IPS DF 6.9 (cell line): ENCODE measurements at regions not wholly inside any gene's neighbourhood (a gene's known extent, or its start where the extent isn't known, plus 50 kb on each side); places are given as distances from the start of the nearest gene placed in this dataset.

Experiments used
- DNase-seq: peaks from one replicate; pipeline ENCODE4 v3.0.0-alpha.2; 2013; ENCODE audit warnings: low read depth, low spot score
- H3K27ac ChIP-seq: one replicate; pipeline ENCODE4 v1.5.1; 2013; ENCODE audit warnings: low read length, control low read depth
- H3K27me3 ChIP-seq: 2 replicates; pipeline ENCODE4 v1.6.1; 2013; ENCODE audit warnings: mild to moderate bottlenecking, low read length; ENCODE audit not compliant: control insufficient read depth, insufficient read depth
- H3K36me3 ChIP-seq: 2 replicates; pipeline ENCODE4 v1.6.1; 2013; ENCODE audit warnings: low read length; ENCODE audit not compliant: control insufficient read depth, insufficient read depth
- H3K4me1 ChIP-seq: 2 replicates; pipeline ENCODE4 v1.6.1; 2013; ENCODE audit warnings: low read length; ENCODE audit not compliant: control insufficient read depth, insufficient read depth
- H3K4me3 ChIP-seq: 2 replicates; pipeline ENCODE4 v1.5.1; 2013; ENCODE audit warnings: mild to moderate bottlenecking, low read length
- H3K9me3 ChIP-seq: 2 replicates; pipeline ENCODE4 v1.6.1; 2013; ENCODE audit warnings: low read length, inconsistent platforms; ENCODE audit not compliant: control insufficient read depth, insufficient read depth
- WGBS: extraction: QIAGEN DNeasy Blood & Tissue Kit; methylation state at CpG from one replicate; pipeline ENCODE4 v1.1.7; 2013; ENCODE audit warnings: mixed read lengths, missing lambda C conversion rate; ENCODE audit not compliant: insufficient read length, insufficient coverage; 5-methylcytosine and 5-hydroxymethylcytosine counted together

DNA sequence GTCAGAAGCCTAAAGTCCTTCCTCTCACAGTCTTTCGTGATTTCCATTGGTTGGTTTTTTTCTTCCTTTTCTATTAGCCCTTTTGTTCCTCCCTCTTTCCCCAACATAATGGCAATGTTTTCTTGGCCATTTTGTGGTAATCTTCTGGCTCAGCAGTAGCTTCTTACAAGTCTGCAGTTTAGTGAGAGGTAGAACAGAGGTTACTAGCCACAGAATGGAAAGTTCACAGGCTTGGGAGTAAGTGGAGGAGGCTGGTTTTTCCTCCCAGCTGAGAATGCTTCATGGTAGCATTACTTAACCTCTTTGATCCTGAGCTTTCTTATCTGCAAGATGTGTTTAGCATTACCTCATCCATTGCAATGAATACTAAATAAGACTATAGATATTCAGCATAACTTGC, 346.9 kb downstream of the NFIB start:
- Histone ChIP-seq H3K27me3 (no peaks in the 10 kb centered on the region), H3K9me3 (no peaks in the 10 kb centered on the region), H3K27ac (no peak overlapping the region), H3K4me1 (no peaks in the 10 kb centered on the region), H3K4me3 (no peak overlapping the region), H3K36me3 (no peaks in the 10 kb centered on the region)
- DNase-seq = no peak
- WGBS = no CpG with 5 or more reads among the region's 1 CpG

DNA sequence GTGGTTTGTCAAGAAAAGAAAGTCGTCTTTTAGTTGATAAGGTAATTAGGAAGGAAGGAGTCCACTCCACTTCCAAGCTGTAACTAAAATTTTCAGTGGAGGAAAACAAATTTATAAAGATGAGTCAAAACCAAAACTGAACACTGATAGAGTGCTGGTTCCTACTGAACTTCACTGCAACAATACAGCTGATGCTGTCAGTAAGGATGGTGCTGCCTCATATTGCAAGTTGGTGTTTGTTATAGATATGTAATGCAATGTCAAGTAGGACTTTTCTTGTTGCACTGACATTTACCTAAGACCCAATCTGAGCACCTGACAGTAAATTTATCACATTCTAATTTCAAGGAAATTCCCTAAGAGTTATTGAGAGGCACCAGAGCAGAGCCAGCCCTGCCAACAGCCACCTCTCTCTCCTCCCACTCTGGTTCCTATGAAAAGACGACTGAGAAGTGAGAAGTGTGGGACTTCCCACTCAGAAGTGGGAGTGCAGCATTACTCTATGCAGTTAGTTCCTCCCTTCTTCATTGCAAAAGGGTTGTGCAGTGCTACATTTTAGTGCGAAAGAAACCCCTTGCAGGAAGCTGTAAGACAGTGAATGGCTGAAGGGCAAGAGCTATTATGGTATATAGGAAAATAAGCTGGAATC, 350.8 kb downstream of the NFIB start:
- WGBS = 100% methylated on average over 1 of the region's 3 CpGs
- Histone ChIP-seq H3K36me3 (no peaks in the 10 kb centered on the region), H3K27me3 (no peaks in the 10 kb centered on the region), H3K9me3 (no peaks in the 10 kb centered on the region), H3K4me1 (no peaks in the 10 kb centered on the region), H3K27ac (no peak overlapping the region), H3K4me3 (no peak overlapping the region)
- no peak for DNase-seq

DNA sequence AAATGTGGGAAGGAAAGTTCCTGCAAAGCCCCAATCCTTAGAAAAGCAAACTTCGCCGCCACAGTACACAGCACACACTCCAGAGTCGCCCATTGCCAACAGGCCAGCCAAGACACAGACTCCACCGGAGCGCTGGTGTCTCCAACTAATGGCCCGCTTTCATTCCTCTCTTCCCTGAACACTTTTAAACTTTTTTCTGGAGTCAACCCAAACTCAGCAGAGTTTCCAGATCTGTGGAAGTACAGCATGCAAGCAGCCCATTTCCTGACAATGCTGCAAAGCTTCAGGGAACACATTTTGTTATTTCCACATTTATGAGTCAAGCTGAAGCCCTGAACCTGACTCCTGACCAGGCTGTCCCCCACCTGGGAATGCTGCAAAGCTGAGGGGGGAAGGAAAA, 351.9 kb downstream of the NFIB start:
- H3K27me3 ChIP-seq = no peaks in the 10 kb centered on the region
- no peaks in the 10 kb centered on the region for H3K36me3 ChIP-seq
- H3K4me1 ChIP-seq = peaks cover under 1% of the 10 kb centered on the region; the same call in 1 of the 2 replicates
- WGBS = no CpG with 5 or more reads among the region's 6 CpGs
- no peak overlapping the region for H3K4me3 ChIP-seq
- no peak overlapping the region for H3K27ac ChIP-seq
- H3K9me3 ChIP-seq = no peaks in the 10 kb centered on the region
- no peak for DNase-seq

DNA sequence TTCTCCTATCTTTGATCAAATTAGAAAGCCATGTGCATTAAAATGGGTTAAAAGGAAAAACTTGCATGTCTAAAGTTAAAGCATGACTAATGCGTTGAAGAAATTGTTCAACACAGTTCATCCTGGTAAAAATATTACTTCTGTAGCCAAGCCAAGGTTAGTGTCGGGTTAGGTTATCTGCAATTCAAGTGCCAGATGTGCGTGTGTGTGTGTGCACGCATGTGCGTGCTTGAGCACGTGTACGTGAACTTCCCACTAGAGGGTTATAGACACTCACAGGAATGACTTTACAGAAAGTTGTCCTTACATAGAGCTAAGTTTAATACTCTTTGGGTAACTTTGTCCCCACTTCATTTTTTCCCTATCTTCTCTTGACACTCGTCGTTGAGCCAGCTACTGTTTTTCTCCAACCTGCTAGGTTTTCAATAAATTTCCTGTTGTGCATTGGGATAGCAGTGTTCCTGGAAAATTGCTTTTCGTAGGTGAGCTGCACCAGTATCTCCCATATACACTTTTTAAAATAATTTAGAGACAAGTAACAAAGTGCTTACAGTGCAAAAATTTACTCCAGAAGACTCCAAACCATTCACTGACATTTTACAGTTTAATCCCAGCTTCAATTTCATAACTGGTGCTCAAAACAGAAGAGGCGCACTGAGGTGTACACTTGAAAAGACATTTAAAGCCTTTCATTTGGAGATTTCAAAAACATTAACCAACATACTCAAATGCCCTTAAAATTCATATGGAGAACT, 353.8 kb downstream of the NFIB start:
- no peaks in the 10 kb centered on the region for H3K27me3 ChIP-seq
- no peak overlapping the region for H3K27ac ChIP-seq
- no peak overlapping the region for H3K4me3 ChIP-seq
- no CpG with 5 or more reads among the region's 11 CpGs for WGBS
- H3K36me3 ChIP-seq = no peaks in the 10 kb centered on the region
- peaks cover 2% of the 10 kb centered on the region; the same call in 1 of the 2 replicates for H3K4me1 ChIP-seq
- DNase-seq = no peak
- H3K9me3 ChIP-seq = no peaks in the 10 kb centered on the region

DNA sequence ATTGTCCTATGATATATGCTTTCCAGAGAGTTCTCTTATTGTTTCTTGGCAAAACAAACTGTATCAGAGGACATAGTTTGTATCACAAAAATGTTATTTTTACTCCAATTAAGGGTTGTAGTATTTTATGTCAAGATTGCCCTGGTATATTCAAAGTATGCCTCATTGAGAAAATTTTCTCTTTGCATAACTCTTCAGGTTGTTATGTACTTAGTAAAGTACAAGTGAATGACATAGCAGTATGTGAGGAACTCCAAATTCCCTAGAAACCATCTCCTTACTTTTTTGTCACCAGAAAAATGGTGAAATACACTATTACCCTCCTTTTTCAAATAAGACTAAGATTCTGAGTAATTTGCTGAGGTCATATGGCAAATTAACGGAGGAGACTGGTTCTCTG, 355.3 kb downstream of the NFIB start:
- DNase-seq = no peak
- H3K9me3 ChIP-seq = no peaks in the 10 kb centered on the region
- H3K4me3 ChIP-seq = no peak overlapping the region
- no peaks in the 10 kb centered on the region for H3K36me3 ChIP-seq
- WGBS = no CpG with 5 or more reads among the region's 1 CpG
- H3K27ac ChIP-seq = no peak overlapping the region
- H3K27me3 ChIP-seq = no peaks in the 10 kb centered on the region
- peaks cover 2% of the 10 kb centered on the region; the same call in 1 of the 2 replicates for H3K4me1 ChIP-seq

DNA sequence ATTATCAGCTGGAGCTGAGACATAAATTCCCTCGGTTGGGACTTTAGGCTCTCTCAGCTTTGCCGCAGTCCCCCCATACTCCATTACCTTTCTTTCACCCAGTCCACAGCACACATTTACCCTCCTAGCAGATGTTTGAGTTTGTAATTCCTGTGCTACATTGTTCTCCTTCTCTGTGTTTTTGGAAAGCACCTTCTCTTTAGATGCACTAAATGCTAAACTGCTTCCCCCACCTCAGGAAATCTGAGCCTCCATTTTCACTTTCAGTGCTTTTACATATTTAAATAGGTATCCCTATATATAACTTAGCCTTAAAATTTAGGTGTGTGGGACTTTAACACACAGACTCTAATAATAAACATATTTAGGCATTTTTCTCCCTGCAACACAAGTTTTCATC, 356.9 kb downstream of the NFIB start:
- Histone ChIP-seq H3K27me3 (no peaks in the 10 kb centered on the region), H3K9me3 (no peaks in the 10 kb centered on the region), H3K4me1 (peaks cover 2% of the 10 kb centered on the region; the same call in 1 of the 2 replicates), H3K36me3 (no peaks in the 10 kb centered on the region), H3K4me3 (no peak overlapping the region), H3K27ac (no peak overlapping the region)
- DNase-seq = no peak
- no CpG with 5 or more reads among the region's 2 CpGs for WGBS

DNA sequence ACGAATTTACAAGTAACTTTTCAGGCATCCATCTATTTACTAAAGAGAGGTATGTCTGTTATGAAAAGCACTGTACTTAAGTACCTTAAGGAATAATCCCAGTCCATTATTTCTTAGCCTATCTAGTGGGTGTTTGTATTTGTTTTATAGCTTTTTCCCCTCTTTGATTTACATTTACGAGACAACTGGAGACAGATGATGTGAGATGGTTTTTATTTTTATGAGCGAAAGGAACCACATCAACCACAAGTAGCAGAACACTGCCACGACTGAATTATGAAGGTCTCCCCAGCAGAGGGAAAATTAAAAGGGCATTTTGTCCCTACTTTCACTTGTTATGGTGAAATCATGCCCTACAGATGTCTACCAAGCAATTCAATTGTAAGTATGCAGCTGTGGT, 357.8 kb downstream of the NFIB start:
- no CpG with 5 or more reads among the region's 4 CpGs for WGBS
- H3K4me1 ChIP-seq = peaks cover 2% of the 10 kb centered on the region; the same call in 1 of the 2 replicates
- H3K36me3 ChIP-seq = no peaks in the 10 kb centered on the region
- no peaks in the 10 kb centered on the region for H3K9me3 ChIP-seq
- H3K27ac ChIP-seq = no peak overlapping the region
- no peak overlapping the region for H3K4me3 ChIP-seq
- H3K27me3 ChIP-seq = no peaks in the 10 kb centered on the region
- no peak for DNase-seq

DNA sequence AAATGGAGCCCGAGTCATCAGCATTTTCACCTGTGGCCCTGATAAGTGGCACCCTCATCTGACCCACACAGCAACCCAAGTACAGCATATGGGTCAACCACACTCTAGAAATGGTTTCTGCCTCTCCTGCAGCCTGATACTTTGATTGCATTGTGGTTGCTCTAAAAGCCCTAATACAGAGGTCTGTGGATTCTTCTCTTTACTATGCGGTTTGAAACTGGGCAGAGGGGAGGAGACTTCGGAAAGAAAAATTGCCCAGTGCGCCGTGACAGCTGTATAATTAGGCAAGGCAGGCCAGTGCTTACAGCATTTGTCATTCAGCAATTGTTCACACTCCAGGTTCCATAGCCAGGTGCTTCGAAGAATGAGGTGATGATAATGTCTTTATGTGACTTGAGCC, 361.0 kb downstream of the NFIB start:
- WGBS = no CpG with 5 or more reads among the region's 6 CpGs
- Histone ChIP-seq H3K36me3 (no peaks in the 10 kb centered on the region), H3K9me3 (no peaks in the 10 kb centered on the region), H3K27ac (no peak overlapping the region), H3K4me1 (peaks cover 2% of the 10 kb centered on the region; the same call in 1 of the 2 replicates), H3K4me3 (no peak overlapping the region), H3K27me3 (no peaks in the 10 kb centered on the region)
- DNase-seq = no peak

DNA sequence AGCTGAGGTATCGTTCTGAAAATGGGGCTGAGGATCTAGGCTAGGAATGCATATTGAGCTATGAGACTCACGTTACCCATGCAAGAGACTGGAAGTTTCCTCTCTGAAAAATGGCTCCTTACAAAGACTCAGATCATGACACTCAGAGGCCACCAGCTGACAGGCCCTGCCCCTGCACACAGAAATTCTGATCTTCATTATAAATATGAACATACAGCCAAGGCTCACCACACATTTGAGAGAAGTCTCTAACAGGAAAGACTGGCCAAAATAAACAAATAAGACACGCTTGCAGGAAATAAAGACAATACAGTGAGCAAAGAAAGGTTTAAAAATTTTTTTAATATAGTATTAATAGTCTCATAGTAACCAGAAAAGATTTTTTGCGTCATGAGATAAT, 365.9 kb downstream of the NFIB start:
- H3K36me3 ChIP-seq = no peaks in the 10 kb centered on the region
- no CpG with 5 or more reads among the region's 4 CpGs for WGBS
- H3K4me3 ChIP-seq = no peak overlapping the region
- no peak for DNase-seq
- no peak overlapping the region for H3K27ac ChIP-seq
- H3K4me1 ChIP-seq = no peaks in the 10 kb centered on the region
- H3K9me3 ChIP-seq = no peaks in the 10 kb centered on the region
- H3K27me3 ChIP-seq = no peaks in the 10 kb centered on the region

DNA sequence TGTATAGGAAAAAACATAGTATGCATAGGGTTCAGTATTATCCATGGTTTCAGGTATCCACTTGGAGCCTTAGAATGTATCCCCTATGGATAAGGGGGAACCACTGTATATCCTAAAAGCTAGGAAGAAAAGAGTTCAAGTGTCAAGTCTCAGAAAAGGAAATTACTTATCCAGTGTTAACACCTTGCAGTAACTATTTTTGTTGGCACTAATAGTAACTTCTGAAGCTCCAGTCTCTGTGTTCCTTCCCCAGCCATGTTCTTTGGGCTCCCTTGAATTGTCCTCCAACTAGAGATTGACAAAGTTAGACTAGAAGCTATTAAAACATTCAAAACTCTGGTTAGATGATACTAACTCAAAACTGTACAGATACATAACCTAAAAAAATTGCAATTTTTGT, 370.8 kb downstream of the NFIB start:
- H3K4me1 ChIP-seq = no peaks in the 10 kb centered on the region
- H3K4me3 ChIP-seq = no peak overlapping the region
- no peaks in the 10 kb centered on the region for H3K36me3 ChIP-seq
- H3K27me3 ChIP-seq = no peaks in the 10 kb centered on the region
- no peak for DNase-seq
- H3K27ac ChIP-seq = no peak overlapping the region
- no peaks in the 10 kb centered on the region for H3K9me3 ChIP-seq

DNA sequence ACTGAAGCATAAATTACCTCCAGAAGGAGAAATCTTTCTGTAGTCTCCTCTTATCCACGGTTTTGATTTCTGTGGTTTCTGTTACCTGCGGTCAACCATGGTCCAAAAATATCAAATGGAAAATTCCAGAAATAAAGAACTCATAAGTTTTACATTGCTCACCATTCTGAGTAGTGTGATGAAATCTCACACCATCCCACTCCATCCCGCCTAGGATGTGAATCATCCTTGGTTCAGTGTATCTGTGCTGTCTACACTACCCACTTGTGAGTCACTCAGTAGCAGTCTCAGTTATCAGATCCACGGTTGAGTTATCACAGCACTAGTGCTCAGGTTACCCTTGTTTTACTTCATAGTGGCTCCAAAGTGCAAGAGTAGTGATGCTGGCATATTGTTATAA, 371.2 kb downstream of the NFIB start:
- Histone ChIP-seq H3K27me3 (no peaks in the 10 kb centered on the region), H3K36me3 (no peaks in the 10 kb centered on the region), H3K4me3 (no peak overlapping the region), H3K27ac (no peak overlapping the region), H3K4me1 (no peaks in the 10 kb centered on the region), H3K9me3 (no peaks in the 10 kb centered on the region)
- DNase-seq = no peak
- WGBS = no CpG with 5 or more reads among the region's 4 CpGs
